Bronchial epithelial cell (primary cell): ENCODE measurements at regions not wholly inside any gene's neighbourhood (a gene's known extent, or its start where the extent isn't known, plus 50 kb on each side); places are given as distances from the start of the nearest gene placed in this dataset.

Source experiments
- DNase-seq: peaks from one replicate; pipeline ENCODE4 v3.0.0-alpha.2; 2010; ENCODE audit warnings: low read depth
- FAIRE-seq: peaks from 2 replicates; lab custom pipeline; 2011; peaks lifted over from hg19 to GRCh38; lab: Jason Lieb, UNC
- H3K27me3 ChIP-seq: 2 replicates; pipeline ENCODE4 v1.5.1; 2011; ENCODE audit warnings: low read length; ENCODE audit not compliant: control insufficient read depth, insufficient read depth
- H3K36me3 ChIP-seq: 2 replicates; pipeline ENCODE4 v1.5.1; 2011; ENCODE audit warnings: low read length; ENCODE audit not compliant: control insufficient read depth, insufficient read depth
- H3K4me3 ChIP-seq: 2 replicates; pipeline ENCODE4 v1.5.1; 2011; ENCODE audit warnings: mild to moderate bottlenecking, low read depth, low read length, control low read depth
- CTCF ChIP-seq: IDR thresholded peaks from 2 replicates; pipeline ENCODE4 v1.5.1; 2011; ENCODE audit warnings: mild to moderate bottlenecking, moderate library complexity, low read length, control low read depth, inconsistent platforms; ENCODE audit not compliant: insufficient read depth, severe bottlenecking

- Histone ChIP-seq H3K36me3 (no peaks in the 10 kb centered on the region), H3K4me3 (no peak overlapping the region), H3K27me3 (no peaks in the 10 kb centered on the region)
- TF ChIP-seq CTCF: no peak
- DNase-seq (peak; percentile 80), FAIRE-seq (no peak)
Observed at GRCh38 chr12:70121562-70121961, 121.7 kb upstream of the CNOT2 start.

GRCh38 chr12:70122804-70123203 lies 120.4 kb upstream of the CNOT2 start:
- FAIRE-seq (no peak), DNase-seq (no peak)
- no peaks in the 10 kb centered on the region for H3K36me3 ChIP-seq
- H3K4me3 ChIP-seq: no peak overlapping the region
- TF ChIP-seq CTCF: no peak
- no peaks in the 10 kb centered on the region for H3K27me3 ChIP-seq

- no peak for FAIRE-seq
- no peaks in the 10 kb centered on the region for H3K27me3 ChIP-seq
- DNase-seq: no peak
- no peaks in the 10 kb centered on the region for H3K36me3 ChIP-seq
- no peak overlapping the region for H3K4me3 ChIP-seq
- no peak for TF ChIP-seq CTCF
Observed at GRCh38 chr12:70149013-70149412, 94.2 kb upstream of the CNOT2 start.

GRCh38 chr12:70149665-70150064 lies 93.6 kb upstream of the CNOT2 start:
- H3K4me3 ChIP-seq: no peak overlapping the region
- FAIRE-seq (no peak), DNase-seq (no peak)
- H3K36me3 ChIP-seq: no peaks in the 10 kb centered on the region
- no peaks in the 10 kb centered on the region for H3K27me3 ChIP-seq
- no peak for TF ChIP-seq CTCF

GRCh38 chr12:70150230-70150629 lies 93.0 kb upstream of the CNOT2 start:
- no peak for TF ChIP-seq CTCF
- FAIRE-seq: no peak
- no peak overlapping the region for H3K4me3 ChIP-seq
- H3K36me3 ChIP-seq: no peaks in the 10 kb centered on the region
- DNase-seq: no peak
- H3K27me3 ChIP-seq: no peaks in the 10 kb centered on the region

- Histone ChIP-seq H3K27me3 (no peaks in the 10 kb centered on the region), H3K36me3 (no peaks in the 10 kb centered on the region), H3K4me3 (no peak overlapping the region)
- DNase-seq: no peak
- peak; percentile 87 for FAIRE-seq
- no peak for TF ChIP-seq CTCF
Observed at GRCh38 chr12:70151993-70152392, 91.2 kb upstream of the CNOT2 start.
